ENCODE measurements at regions not wholly inside any gene's neighbourhood (a gene's known extent, or its start where the extent isn't known, plus 50 kb on each side); places are given as distances from the start of the nearest gene placed in this dataset.

- no peak for DNase-seq
Measured at GRCh38 chr14:100955201-100955600, 51.7 kb upstream of the RTL1 start.

- no peak for DNase-seq
Measured at GRCh38 chr14:100962494-100962893, 59.0 kb upstream of the RTL1 start.

- DNase-seq = no peak
Measured at GRCh38 chr14:100965296-100965695, 61.8 kb upstream of the RTL1 start.

- DNase-seq = no peak
Measured at GRCh38 chr14:100967178-100967577, 63.7 kb upstream of the RTL1 start.

- DNase-seq = no peak
Measured at GRCh38 chr14:100967930-100968329, 64.4 kb upstream of the RTL1 start.

GRCh38 chr14:100972118-100972897 lies 68.8 kb upstream of the RTL1 start:
- no peak for DNase-seq

- no peak for DNase-seq
Measured at GRCh38 chr14:100975671-100976070, 72.1 kb upstream of the RTL1 start.

- DNase-seq = no peak
Measured at GRCh38 chr14:100979079-100979478, 75.6 kb upstream of the RTL1 start.

GRCh38 chr14:100979780-100980179 lies 76.3 kb upstream of the RTL1 start:
- no peak for DNase-seq

- DNase-seq = no peak
Measured at GRCh38 chr14:100980823-100981222, 77.3 kb upstream of the RTL1 start.

GRCh38 chr14:100981809-100982208 lies 78.3 kb upstream of the RTL1 start:
- no peak for DNase-seq

GRCh38 chr14:100982353-100982752 lies 78.8 kb upstream of the RTL1 start:
- no peak for DNase-seq

- no peak for DNase-seq
Measured at GRCh38 chr14:100982762-100983161, 79.2 kb upstream of the RTL1 start.

- DNase-seq = no peak
Measured at GRCh38 chr14:100983710-100984109, 80.2 kb upstream of the RTL1 start.

GRCh38 chr14:100988011-100988410 lies 84.5 kb upstream of the RTL1 start:
- no peak for DNase-seq

GRCh38 chr14:100988411-100988900 lies 84.9 kb upstream of the RTL1 start:
- no peak for DNase-seq

GRCh38 chr14:100988956-100989355 lies 85.4 kb upstream of the RTL1 start:
- no peak for DNase-seq

- DNase-seq = no peak
Measured at GRCh38 chr14:100989924-100990323, 86.4 kb upstream of the RTL1 start.

GRCh38 chr14:100994082-100994481 lies 90.6 kb upstream of the RTL1 start:
- DNase-seq = no peak

GRCh38 chr14:100994756-100995330 lies 91.3 kb upstream of the RTL1 start:
- DNase-seq = no peak

GRCh38 chr14:101000711-101001250 lies 97.3 kb upstream of the RTL1 start:
- no peak for DNase-seq

- DNase-seq = no peak
Measured at GRCh38 chr14:101001311-101002069, 98.0 kb upstream of the RTL1 start.

GRCh38 chr14:101002738-101003137 lies 99.2 kb upstream of the RTL1 start:
- no peak for DNase-seq

- DNase-seq = no peak
Measured at GRCh38 chr14:101004176-101004575, 100.7 kb upstream of the RTL1 start.

Data from stimulated activated CD4-positive, alpha-beta T cell treated with anti-CD3 and anti-CD28 coated beads, Interleukin-4, amount 100 ng/mL, for 4 hours (primary cell).